Muscle layer of duodenum (tissue), 2 donors: ENCODE measurements at regions not wholly inside any gene's neighbourhood (a gene's known extent, or its start where the extent isn't known, plus 50 kb on each side); places are given as distances from the start of the nearest gene placed in this dataset.
"Not testable (repeated sequence)": the region's sequence is repeated elsewhere in the genome, so short reads cannot be mapped to it uniquely, and the experiment has no call there.

Experiments
- H3K27ac ChIP-seq: one replicate; pipeline ENCODE4 v1.7.0; 2013; ENCODE audit warnings: mild to moderate bottlenecking, low read length
- H3K27me3 ChIP-seq: one replicate; pipeline ENCODE4 v1.7.0; 2013; ENCODE audit warnings: low read depth, mild to moderate bottlenecking, control low read depth, low read length
- H3K36me3 ChIP-seq, 2 donors: one replicate each; pipeline ENCODE4 v1.7.0; 2013; ENCODE audit warnings: low read length in 2 of 2, control low read depth in 1 of 2, mild to moderate bottlenecking in 1 of 2; ENCODE audit not compliant: insufficient read depth in 2 of 2, control insufficient read depth in 1 of 2
- H3K4me1 ChIP-seq, 2 donors: one replicate each; pipeline ENCODE4 v1.7.0; 2013; ENCODE audit warnings: low read length in 2 of 2, mild to moderate bottlenecking in 2 of 2, control low read depth in 1 of 2, moderate library complexity in 1 of 2; ENCODE audit not compliant: insufficient read depth in 2 of 2, control insufficient read depth in 1 of 2
- H3K4me3 ChIP-seq, 2 donors: one replicate each; pipeline ENCODE4 v1.7.0; 2013; ENCODE audit warnings: low read length in 2 of 2, low read depth in 1 of 2, mild to moderate bottlenecking in 1 of 2
- H3K9me3 ChIP-seq, 2 donors: one replicate each; pipeline ENCODE4 v1.7.0; 2013; ENCODE audit warnings: low read length in 2 of 2, control low read depth in 1 of 2, mild to moderate bottlenecking in 1 of 2; ENCODE audit not compliant: control insufficient read depth in 1 of 2
- donor health status: healthy.

- Histone ChIP-seq H3K27ac (no peak overlapping the region), H3K9me3 (no peaks in the 10 kb centered on the region), H3K4me3 (no peak overlapping the region), H3K36me3 (no peaks in the 10 kb centered on the region), H3K4me1 (no peaks in the 10 kb centered on the region), H3K27me3 (no peaks in the 10 kb centered on the region)
These were observed 161.8 kb upstream of the PDE4B start for GRCh38 chr1:65630855-65631254.

DNA sequence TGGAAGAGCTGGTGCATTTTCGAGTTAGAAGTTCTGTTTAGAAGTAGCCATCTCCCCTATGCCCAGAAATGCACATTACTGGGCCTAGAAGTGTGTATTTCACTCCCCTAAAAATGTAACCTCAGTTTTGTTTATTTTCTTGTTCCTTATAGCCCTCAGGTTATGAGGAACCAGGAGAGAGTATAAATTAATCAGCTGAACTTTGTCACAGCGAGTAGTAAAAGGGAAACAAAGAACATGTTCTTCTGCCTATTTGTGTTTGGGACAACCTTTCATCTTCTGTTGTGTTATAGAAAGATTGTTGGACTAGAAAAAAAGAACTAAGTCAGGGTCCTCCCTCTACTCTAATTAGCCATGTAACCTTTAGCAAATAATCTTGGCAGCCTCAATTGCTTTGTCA is 160.5 kb upstream of the PDE4B start:
- H3K36me3 ChIP-seq, result no peaks in the 10 kb centered on the region
- no peak overlapping the region for H3K4me3 ChIP-seq
- H3K27ac ChIP-seq, result no peak overlapping the region
- H3K27me3 ChIP-seq, result no peaks in the 10 kb centered on the region
- no peaks in the 10 kb centered on the region for H3K9me3 ChIP-seq
- no peaks in the 10 kb centered on the region for H3K4me1 ChIP-seq

DNA sequence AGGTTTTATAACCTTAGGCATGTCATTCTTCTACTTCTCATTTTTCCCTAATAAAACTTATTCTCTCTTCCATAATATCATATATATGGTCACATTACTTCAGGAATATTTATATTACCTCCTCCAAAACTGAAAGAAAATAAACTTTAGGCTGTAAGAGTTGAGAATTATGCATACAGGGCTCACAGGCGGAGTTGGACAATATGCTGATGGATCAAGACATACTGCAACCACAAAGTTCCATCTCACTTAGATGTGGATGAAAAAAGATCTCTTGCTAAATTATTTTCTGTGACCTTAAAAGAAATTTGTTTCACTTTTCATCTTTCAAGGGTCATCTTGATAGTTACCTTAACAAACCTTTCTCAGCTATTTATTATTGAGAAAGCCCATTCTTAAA is 152.6 kb upstream of the PDE4B start:
- no peak overlapping the region for H3K27ac ChIP-seq
- no peaks in the 10 kb centered on the region for H3K9me3 ChIP-seq
- no peaks in the 10 kb centered on the region for H3K36me3 ChIP-seq
- no peaks in the 10 kb centered on the region for H3K27me3 ChIP-seq
- H3K4me3 ChIP-seq, result no peak overlapping the region
- no peaks in the 10 kb centered on the region for H3K4me1 ChIP-seq

- H3K4me3 ChIP-seq, H3K27ac ChIP-seq, H3K27me3 ChIP-seq, H3K36me3 ChIP-seq, H3K4me1 ChIP-seq, H3K9me3 ChIP-seq: not testable (repeated sequence)
These were observed 143.5 kb upstream of the PDE4B start for GRCh38 chr1:65649185-65649584.

DNA sequence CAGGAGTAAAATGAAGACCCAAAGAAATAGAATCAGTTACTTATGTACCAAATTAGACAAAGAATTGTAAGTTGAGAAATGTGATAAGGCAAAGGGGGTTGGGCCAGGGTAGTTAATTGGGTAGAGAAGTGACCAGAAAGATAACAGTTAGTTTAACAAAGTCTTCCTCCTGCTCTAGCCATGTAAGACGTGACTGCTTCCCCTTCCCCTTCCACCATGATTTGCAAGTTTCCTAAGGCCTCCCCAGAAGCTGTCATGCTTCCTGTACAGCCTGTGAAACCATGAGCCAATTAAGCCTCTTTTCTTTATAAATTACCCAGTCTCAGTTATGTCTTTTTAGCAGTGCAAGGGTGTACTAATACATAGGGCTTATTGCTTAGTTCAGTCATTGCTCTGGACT is 142.0 kb upstream of the PDE4B start:
- no peak overlapping the region for H3K4me3 ChIP-seq
- no peaks in the 10 kb centered on the region for H3K9me3 ChIP-seq
- no peaks in the 10 kb centered on the region for H3K36me3 ChIP-seq
- no peak overlapping the region for H3K27ac ChIP-seq
- H3K4me1 ChIP-seq, result no peaks in the 10 kb centered on the region
- no peaks in the 10 kb centered on the region for H3K27me3 ChIP-seq

DNA sequence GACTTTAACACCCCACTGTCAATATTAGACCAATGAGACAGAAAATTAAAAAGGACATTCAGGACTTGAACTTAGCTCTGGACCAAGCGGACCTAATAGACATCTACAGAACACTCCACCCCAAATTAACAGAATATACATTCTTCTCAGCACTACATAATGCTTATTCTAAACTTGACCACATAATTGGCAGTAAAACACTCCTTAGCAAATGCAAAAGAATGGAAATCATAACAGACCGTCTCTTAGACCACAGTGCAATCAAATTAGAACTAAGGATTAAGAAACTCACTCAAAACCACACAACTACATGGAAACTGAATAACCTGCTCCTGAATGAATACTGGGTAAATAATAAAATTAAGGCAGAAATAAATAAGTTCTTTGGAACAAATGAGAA is 138.2 kb upstream of the PDE4B start:
- H3K9me3 ChIP-seq, H3K4me1 ChIP-seq, H3K27me3 ChIP-seq, H3K4me3 ChIP-seq, H3K27ac ChIP-seq, H3K36me3 ChIP-seq: not testable (repeated sequence)

GRCh38 chr1:65657609-65658008 is 135.1 kb upstream of the PDE4B start:
- not testable (repeated sequence) for H3K27ac ChIP-seq, H3K4me3 ChIP-seq, H3K4me1 ChIP-seq, H3K36me3 ChIP-seq, H3K27me3 ChIP-seq, H3K9me3 ChIP-seq

DNA sequence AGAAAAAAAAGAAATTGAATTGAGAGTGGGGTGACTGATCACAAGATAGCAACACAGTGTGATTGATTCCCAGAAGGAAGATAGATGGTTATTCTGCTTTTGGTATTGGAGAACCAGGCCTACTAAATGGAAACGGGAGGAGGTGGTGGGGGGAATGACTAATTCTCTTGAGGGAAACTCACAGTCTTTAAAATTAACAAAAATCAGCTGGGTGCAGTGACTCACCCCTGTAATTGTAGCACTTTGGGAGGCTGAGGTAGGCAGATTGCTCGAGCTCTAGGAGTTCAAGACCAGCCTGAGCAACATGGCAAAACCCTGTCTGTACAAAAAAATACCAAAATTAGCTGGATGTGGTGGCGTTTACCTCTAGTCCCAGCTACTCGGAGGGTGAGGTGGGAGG is 134.6 kb upstream of the PDE4B start:
- Histone ChIP-seq H3K4me1 (no peaks in the 10 kb centered on the region), H3K9me3 (no peaks in the 10 kb centered on the region), H3K36me3 (no peaks in the 10 kb centered on the region), H3K27me3 (no peaks in the 10 kb centered on the region), H3K4me3 (no peak overlapping the region), H3K27ac (no peak overlapping the region)

- no peaks in the 10 kb centered on the region for H3K27me3 ChIP-seq
- peaks cover 0 to 2% of the 10 kb centered on the region in 2 donors for H3K9me3 ChIP-seq
- no peak overlapping the region for H3K4me3 ChIP-seq
- no peaks in the 10 kb centered on the region for H3K4me1 ChIP-seq
- no peaks in the 10 kb centered on the region for H3K36me3 ChIP-seq
- no peak overlapping the region for H3K27ac ChIP-seq
These were observed 124.3 kb upstream of the PDE4B start for GRCh38 chr1:65668368-65668767.

- no peaks in the 10 kb centered on the region for H3K27me3 ChIP-seq
- no peak overlapping the region for H3K27ac ChIP-seq
These were observed 122.2 kb upstream of the PDE4B start for GRCh38 chr1:65670518-65670917.

DNA sequence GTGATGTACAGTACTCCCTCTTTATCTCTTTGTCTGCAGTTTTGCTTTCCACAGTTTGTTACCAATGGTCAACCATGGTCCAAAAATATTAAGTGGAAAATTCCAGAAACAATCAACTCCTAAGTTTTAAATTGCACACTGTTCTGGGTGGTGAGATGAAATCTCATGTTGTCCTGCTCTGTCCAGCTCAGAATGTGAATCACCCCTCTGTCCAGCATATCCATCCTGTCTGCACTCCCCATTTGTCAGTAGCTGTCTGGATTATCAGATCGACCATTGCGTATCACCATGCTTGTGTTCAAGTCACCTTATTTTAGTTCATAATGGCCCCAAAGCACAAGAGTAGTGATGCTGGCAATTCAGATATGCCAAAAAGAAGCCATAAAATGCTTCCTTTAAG is 118.2 kb upstream of the PDE4B start:
- peaks cover 0 to 2% of the 10 kb centered on the region in 2 donors for H3K9me3 ChIP-seq
- H3K4me3 ChIP-seq, result no peak overlapping the region
- no peaks in the 10 kb centered on the region for H3K36me3 ChIP-seq
- H3K4me1 ChIP-seq, result no peaks in the 10 kb centered on the region
- H3K27ac ChIP-seq, result no peak overlapping the region
- no peaks in the 10 kb centered on the region for H3K27me3 ChIP-seq

More at GRCh38 chr1:65670518-65670917, 122.2 kb upstream of the PDE4B start:
- peaks cover 0 to 2% of the 10 kb centered on the region in 2 donors for H3K9me3 ChIP-seq
- H3K4me1 ChIP-seq, result no peaks in the 10 kb centered on the region
- H3K36me3 ChIP-seq, result no peaks in the 10 kb centered on the region
- no peak overlapping the region for H3K4me3 ChIP-seq

- H3K27me3 ChIP-seq, result no peaks in the 10 kb centered on the region
- no peak overlapping the region for H3K27ac ChIP-seq
- H3K9me3 ChIP-seq, result no peaks in the 10 kb centered on the region
- no peaks in the 10 kb centered on the region for H3K4me1 ChIP-seq
- no peak overlapping the region for H3K4me3 ChIP-seq
- H3K36me3 ChIP-seq, result no peaks in the 10 kb centered on the region
These were observed 112.9 kb upstream of the PDE4B start for GRCh38 chr1:65679773-65680172.
